Right lobe of liver (tissue), 6 donors: ENCODE measurements at regions not wholly inside any gene's neighbourhood (a gene's known extent, or its start where the extent isn't known, plus 50 kb on each side); places are given as distances from the start of the nearest gene placed in this dataset.
"Not testable (repeated sequence)": the region's sequence is repeated elsewhere in the genome, so short reads cannot be mapped to it uniquely, and the experiment has no call there.

Experiments used
- ATAC-seq, 4 donors: fragments of 200-7000 bp; cut with Tn5 transposase; one replicate each; pipeline ENCODE4 v1.9.1; 2020; ENCODE audit warnings: mild to moderate bottlenecking in 4 of 4, moderate library complexity in 4 of 4
- DNase-seq, 3 donors: peaks; one replicate each; pipeline ENCODE4 v3.0.0-alpha.2; 2020
- H3K27ac ChIP-seq, 3 donors: fragments of 200-600 bp; one replicate each; pipeline ENCODE4 v1.8.0; 2022
- H3K27me3 ChIP-seq, 2 donors: fragments of 200-600 bp; one replicate each; pipeline ENCODE4 v1.8.0; 2022
- H3K36me3 ChIP-seq, 4 donors: fragments of 200-600 bp; sonication (generic) in 1 of 4; one replicate each; pipeline versions ENCODE4 v1.5.1 to v1.8.0; 2017 to 2022; ENCODE audit warnings: control low read depth in 1 of 4
- H3K4me1 ChIP-seq, 4 donors: fragments of 200-600 bp; sonication (generic) in 1 of 4; one replicate each; pipeline versions ENCODE4 v1.5.1 to v1.8.0; 2017 to 2022; ENCODE audit warnings: control low read depth in 1 of 4
- H3K4me3 ChIP-seq, 3 donors: fragments of 200-600 bp; one replicate each; pipeline ENCODE4 v1.8.0; 2022
- H3K9me3 ChIP-seq, 4 donors: fragments of 200-600 bp; sonication (generic) in 1 of 4; one replicate each; pipeline versions ENCODE4 v1.5.1 to v1.8.0; 2017 to 2022; ENCODE audit warnings: control low read depth in 1 of 4
- POLR2A ChIP-seq: fragments of 450-650 bp; IDR thresholded peaks from one replicate; pipeline ENCODE4 v1.6.1; 2017; ENCODE audit warnings: antibody characterized with exemption, mild to moderate bottlenecking
- WGBS: methylation state at CpG from one replicate; pipeline ENCODE4 v1.1.6; 2018; ENCODE audit warnings: low coverage, low lambda C conversion rate; ENCODE audit not compliant: insufficient coverage; ENCODE audit errors: missing lambda C conversion rate; 5-methylcytosine and 5-hydroxymethylcytosine counted together
- intact Hi-C, 2 donors: fragments of 100-400 bp; cut with DNase I; formaldehyde crosslinking; loops; one replicate each; pipeline versions ENCODE4 v1.11.2 to v1.14.1; 2022
- TF ChIP-seq, protein P1 (sequence below), 4 donors: fragments of 200-600 bp in 3 of 4; fragments of 450-650 bp in 1 of 4; IDR thresholded peaks; one replicate each; pipeline versions ENCODE4 v1.5.1 to v1.8.0; 2016 to 2022; ENCODE audit warnings: antibody characterized with exemption in 4 of 4, mild to moderate bottlenecking in 2 of 4
- donor health status: DM: no; HTN: yes; CAD: no.
- donor health status: DM: no; HTN: no; CAD: no.
- donor health status: DM: no; HTN: no; CAD: no.
- donor health status: DM: no; HTN: yes; CAD: no.
- donor health status: DM: no; HTN: yes; CAD: no.

DNA sequence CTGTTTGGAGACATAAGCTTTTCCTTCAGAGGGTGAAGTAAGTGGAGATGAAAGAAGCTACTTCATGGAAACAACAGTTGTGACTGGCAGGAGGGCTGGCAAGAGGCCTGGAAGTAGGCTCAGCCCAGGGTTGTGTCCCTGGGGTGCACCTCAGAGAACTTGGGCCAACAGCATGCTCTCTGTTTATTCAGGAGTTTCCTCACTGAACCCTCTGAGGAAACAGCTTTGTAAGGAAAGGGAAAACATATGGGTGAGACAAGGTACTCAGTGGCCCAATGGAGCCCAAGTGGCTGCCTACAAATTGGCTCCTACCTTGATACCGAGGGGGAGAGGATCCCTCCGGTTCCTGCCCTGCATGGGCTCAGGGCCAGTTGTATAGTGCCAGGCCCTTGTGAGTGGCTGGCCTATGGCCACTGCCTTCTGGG lies 115.5 kb upstream of the ITGA6 start:
- no CpG with 5 or more reads among the region's 2 CpGs for WGBS
- no peaks in the 10 kb centered on the region for H3K4me1 ChIP-seq
- no peak for ATAC-seq

DNA sequence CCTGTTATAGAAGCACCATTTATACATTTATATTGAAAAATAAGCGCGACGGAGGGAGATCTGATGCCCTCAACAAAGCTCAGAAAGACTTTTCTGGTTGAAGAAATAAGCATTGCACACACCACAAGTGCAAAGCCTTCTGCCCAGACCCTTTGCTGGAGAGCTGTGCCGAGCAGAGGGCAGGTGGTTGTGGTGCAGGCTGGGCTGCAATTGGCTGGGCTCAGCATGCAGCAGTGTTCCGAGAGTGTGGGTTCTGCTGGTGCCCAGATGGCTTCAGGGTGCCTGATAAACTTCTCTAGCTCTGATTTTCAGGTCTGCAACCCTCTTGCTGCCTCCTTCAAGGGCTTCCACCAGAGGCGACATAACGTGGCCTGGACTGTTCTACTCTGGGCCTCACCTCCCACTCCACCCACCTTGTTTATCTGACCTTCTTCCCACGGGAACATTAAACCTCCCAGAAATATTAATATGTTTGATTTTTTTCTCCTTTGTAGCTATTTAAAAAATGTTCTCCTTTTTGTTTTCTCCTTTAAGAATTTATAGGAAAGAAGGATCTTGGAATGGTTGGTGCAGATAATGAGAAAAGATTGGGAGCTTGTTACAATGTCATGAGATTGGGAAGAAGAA lies 113.6 kb upstream of the ITGA6 start:
- ATAC-seq (no peak), DNase-seq (no peak)
- WGBS: 58% methylated on average over 7 of the region's 8 CpGs
- H3K4me3 ChIP-seq: no peak overlapping the region
- no peaks in the 10 kb centered on the region for H3K36me3 ChIP-seq
- no peaks in the 10 kb centered on the region for H3K9me3 ChIP-seq
- TF ChIP-seq, protein P1, sequence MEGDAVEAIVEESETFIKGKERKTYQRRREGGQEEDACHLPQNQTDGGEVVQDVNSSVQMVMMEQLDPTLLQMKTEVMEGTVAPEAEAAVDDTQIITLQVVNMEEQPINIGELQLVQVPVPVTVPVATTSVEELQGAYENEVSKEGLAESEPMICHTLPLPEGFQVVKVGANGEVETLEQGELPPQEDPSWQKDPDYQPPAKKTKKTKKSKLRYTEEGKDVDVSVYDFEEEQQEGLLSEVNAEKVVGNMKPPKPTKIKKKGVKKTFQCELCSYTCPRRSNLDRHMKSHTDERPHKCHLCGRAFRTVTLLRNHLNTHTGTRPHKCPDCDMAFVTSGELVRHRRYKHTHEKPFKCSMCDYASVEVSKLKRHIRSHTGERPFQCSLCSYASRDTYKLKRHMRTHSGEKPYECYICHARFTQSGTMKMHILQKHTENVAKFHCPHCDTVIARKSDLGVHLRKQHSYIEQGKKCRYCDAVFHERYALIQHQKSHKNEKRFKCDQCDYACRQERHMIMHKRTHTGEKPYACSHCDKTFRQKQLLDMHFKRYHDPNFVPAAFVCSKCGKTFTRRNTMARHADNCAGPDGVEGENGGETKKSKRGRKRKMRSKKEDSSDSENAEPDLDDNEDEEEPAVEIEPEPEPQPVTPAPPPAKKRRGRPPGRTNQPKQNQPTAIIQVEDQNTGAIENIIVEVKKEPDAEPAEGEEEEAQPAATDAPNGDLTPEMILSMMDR (IDR thresholded peaks at IDR 0.05): no peak
- no peak for TF ChIP-seq POLR2A
- H3K4me1 ChIP-seq: no peaks in the 10 kb centered on the region
- intact Hi-C loops: no loop called here
- H3K27me3 ChIP-seq: no peaks in the 10 kb centered on the region
- no peak overlapping the region for H3K27ac ChIP-seq

More for the DNA sequence above, 115.5 kb upstream of the ITGA6 start:
- H3K36me3 ChIP-seq: no peaks in the 10 kb centered on the region
- TF ChIP-seq, protein P1 (IDR thresholded peaks at IDR 0.05): no peak
- TF ChIP-seq POLR2A: no peak
- H3K27me3 ChIP-seq: no peaks in the 10 kb centered on the region
- no peak for DNase-seq
- intact Hi-C loops: no loop called here
- H3K4me3 ChIP-seq: no peak overlapping the region
- no peak overlapping the region for H3K27ac ChIP-seq
- no peaks in the 10 kb centered on the region for H3K9me3 ChIP-seq

DNA sequence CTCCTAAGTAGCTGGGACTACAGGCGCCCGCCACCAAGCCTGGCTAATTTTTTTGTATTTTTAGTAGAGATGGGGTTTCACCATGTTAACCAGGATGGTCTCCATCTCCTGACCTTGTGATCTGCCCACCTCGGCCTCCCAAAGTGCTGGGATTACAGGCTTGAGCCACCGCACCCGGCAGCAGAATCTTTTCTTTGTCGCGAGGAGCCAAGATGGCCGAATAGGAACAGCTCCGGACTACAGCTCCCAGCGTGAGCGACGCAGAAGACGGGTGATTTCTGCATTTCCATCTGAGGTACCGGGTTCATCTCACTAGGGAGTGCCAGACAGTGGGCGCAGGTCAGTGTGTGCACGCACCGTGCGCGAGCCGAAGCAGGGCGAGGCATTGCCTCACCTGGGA lies 112.3 kb upstream of the ITGA6 start:
- DNase-seq, H3K27ac ChIP-seq, intact Hi-C loops, H3K27me3 ChIP-seq, H3K4me3 ChIP-seq, H3K9me3 ChIP-seq, ATAC-seq, H3K4me1 ChIP-seq, H3K36me3 ChIP-seq: not testable (repeated sequence)
- 70% methylated on average over 7 of the region's 21 CpGs for WGBS

DNA sequence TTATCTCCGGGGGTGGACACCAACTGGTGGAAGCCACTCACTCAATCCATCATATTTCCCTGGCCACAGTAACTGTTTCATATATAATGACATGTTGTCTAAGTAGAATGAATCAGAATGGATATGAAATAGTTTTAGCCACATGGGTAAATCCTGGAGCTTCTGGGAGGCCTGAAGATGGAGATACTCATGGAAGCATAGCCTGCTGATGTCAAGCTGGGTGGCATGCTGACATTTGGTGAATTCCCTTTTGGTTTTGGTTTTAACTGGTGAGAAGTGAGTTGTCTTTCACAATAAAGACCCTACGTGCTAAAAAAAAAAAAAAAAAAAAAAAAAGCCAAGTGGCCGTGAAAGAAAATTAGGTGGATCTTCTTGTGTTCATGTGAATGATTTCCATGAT lies 105.3 kb upstream of the ITGA6 start:
- ATAC-seq (no peak), DNase-seq (no peak)
- no peaks in the 10 kb centered on the region for H3K9me3 ChIP-seq
- no peak for TF ChIP-seq POLR2A
- TF ChIP-seq, protein P1 (IDR thresholded peaks at IDR 0.05): no peak
- no peak overlapping the region for H3K27ac ChIP-seq
- WGBS: 84% methylated on average over 3 of the region's 3 CpGs
- H3K36me3 ChIP-seq: no peaks in the 10 kb centered on the region
- intact Hi-C loops: no loop called here
- H3K4me1 ChIP-seq: no peaks in the 10 kb centered on the region
- no peak overlapping the region for H3K4me3 ChIP-seq
- H3K27me3 ChIP-seq: no peaks in the 10 kb centered on the region

DNA sequence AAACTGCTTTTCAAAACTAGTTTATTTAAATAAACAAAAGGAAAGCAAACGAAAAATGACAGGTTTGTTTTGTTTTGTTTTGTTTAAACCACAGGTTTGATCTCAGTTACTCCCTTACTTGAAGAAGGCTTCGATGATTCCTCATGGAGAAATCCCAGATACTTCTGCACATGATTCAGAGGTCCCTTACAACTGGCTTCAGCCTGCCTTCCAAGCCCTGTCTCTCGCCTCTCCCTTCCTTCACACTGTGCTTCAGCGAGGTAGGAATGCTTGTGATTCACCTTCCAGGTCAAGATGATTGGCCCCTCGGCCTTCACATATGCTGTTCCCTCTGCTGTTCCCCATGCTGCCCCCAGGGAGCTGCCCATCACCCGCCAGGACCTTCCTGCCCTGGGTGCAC lies 104.1 kb upstream of the ITGA6 start:
- 70% methylated on average over 6 of the region's 6 CpGs for WGBS
- DNase-seq (no peak), ATAC-seq (no peak)
- intact Hi-C loops: no loop called here
- H3K4me3 ChIP-seq: no peak overlapping the region
- H3K27ac ChIP-seq: no peak overlapping the region
- no peaks in the 10 kb centered on the region for H3K27me3 ChIP-seq
- no peaks in the 10 kb centered on the region for H3K36me3 ChIP-seq
- H3K4me1 ChIP-seq: no peaks in the 10 kb centered on the region
- TF ChIP-seq, protein P1 (IDR thresholded peaks at IDR 0.05): no peak
- TF ChIP-seq POLR2A: no peak
- H3K9me3 ChIP-seq: no peaks in the 10 kb centered on the region
